ENCODE measurements at regions not wholly inside any gene's neighbourhood (a gene's known extent, or its start where the extent isn't known, plus 50 kb on each side); places are given as distances from the start of the nearest gene placed in this dataset.

- TF ChIP-seq CTCF (IDR thresholded peaks at IDR 0.05) (no peak), POLR2AphosphoS5 (IDR thresholded peaks at IDR 0.05; ENCODE audit: low read depth, low read length) (no peak)
These were observed 221.8 kb upstream of the TPRG1 start for GRCh38 chr3:188949996-188950395.
